ENCODE measurements at regions not wholly inside any gene's neighbourhood (a gene's known extent, or its start where the extent isn't known, plus 50 kb on each side); places are given as distances from the start of the nearest gene placed in this dataset.

- no peak for DNase-seq (ENCODE audit: low read depth)
- H3K4me3 ChIP-seq (replicated peaks; ENCODE audit: low read depth, low read length) = no peak overlapping the region
- TF ChIP-seq, protein P1, sequence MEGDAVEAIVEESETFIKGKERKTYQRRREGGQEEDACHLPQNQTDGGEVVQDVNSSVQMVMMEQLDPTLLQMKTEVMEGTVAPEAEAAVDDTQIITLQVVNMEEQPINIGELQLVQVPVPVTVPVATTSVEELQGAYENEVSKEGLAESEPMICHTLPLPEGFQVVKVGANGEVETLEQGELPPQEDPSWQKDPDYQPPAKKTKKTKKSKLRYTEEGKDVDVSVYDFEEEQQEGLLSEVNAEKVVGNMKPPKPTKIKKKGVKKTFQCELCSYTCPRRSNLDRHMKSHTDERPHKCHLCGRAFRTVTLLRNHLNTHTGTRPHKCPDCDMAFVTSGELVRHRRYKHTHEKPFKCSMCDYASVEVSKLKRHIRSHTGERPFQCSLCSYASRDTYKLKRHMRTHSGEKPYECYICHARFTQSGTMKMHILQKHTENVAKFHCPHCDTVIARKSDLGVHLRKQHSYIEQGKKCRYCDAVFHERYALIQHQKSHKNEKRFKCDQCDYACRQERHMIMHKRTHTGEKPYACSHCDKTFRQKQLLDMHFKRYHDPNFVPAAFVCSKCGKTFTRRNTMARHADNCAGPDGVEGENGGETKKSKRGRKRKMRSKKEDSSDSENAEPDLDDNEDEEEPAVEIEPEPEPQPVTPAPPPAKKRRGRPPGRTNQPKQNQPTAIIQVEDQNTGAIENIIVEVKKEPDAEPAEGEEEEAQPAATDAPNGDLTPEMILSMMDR (IDR thresholded peaks at IDR 0.05; ENCODE audit: low read length, missing control alignments) = no peak
These were observed 61.5 kb upstream of the INCENP start for GRCh38 chr11:62062223-62062861.

- TF ChIP-seq, protein P1 (IDR thresholded peaks at IDR 0.05; ENCODE audit: low read length, missing control alignments) = peak; percentile 29
- DNase-seq (ENCODE audit: low read depth) = peak; percentile 24
- H3K4me3 ChIP-seq (replicated peaks; ENCODE audit: low read depth, low read length) = no peak overlapping the region
These were observed 62.2 kb upstream of the INCENP start for GRCh38 chr11:62061356-62062222.

GRCh38 chr11:62057069-62057468 is 66.7 kb upstream of the INCENP start:
- DNase-seq (ENCODE audit: low read depth) = no peak
- TF ChIP-seq, protein P1 (IDR thresholded peaks at IDR 0.05; ENCODE audit: low read length, missing control alignments) = no peak
- H3K4me3 ChIP-seq (replicated peaks; ENCODE audit: low read depth, low read length) = no peak overlapping the region

- no peak for DNase-seq (ENCODE audit: low read depth)
- TF ChIP-seq, protein P1 (IDR thresholded peaks at IDR 0.05; ENCODE audit: low read length, missing control alignments) = no peak
- H3K4me3 ChIP-seq (replicated peaks; ENCODE audit: low read depth, low read length) = no peak overlapping the region
These were observed 67.8 kb upstream of the INCENP start for GRCh38 chr11:62055970-62056369.

- H3K4me3 ChIP-seq (replicated peaks; ENCODE audit: low read depth, low read length) = no peak overlapping the region
- TF ChIP-seq, protein P1 (IDR thresholded peaks at IDR 0.05; ENCODE audit: low read length, missing control alignments) = peak; percentile 33
- peak; percentile 56 for DNase-seq (ENCODE audit: low read depth)
These were observed 69.2 kb upstream of the INCENP start for GRCh38 chr11:62054484-62055121.

GRCh38 chr11:62054081-62054480 is 69.7 kb upstream of the INCENP start:
- no peak overlapping the region for H3K4me3 ChIP-seq (replicated peaks; ENCODE audit: low read depth, low read length)
- TF ChIP-seq, protein P1 (IDR thresholded peaks at IDR 0.05; ENCODE audit: low read length, missing control alignments) = no peak
- no peak for DNase-seq (ENCODE audit: low read depth)

All from fibroblast of pulmonary artery (primary cell).